GM19452 (cell line): ENCODE measurements at regions not wholly inside any gene's neighbourhood (a gene's known extent, or its start where the extent isn't known, plus 50 kb on each side); places are given as distances from the start of the nearest gene placed in this dataset.

Experiments used
- ATAC-seq: cut with Tn5 transposase; IDR thresholded peaks from one replicate; pipeline ENCODE4 v1.9.1; 2021; ENCODE audit not compliant: unreplicated experiment

DNA sequence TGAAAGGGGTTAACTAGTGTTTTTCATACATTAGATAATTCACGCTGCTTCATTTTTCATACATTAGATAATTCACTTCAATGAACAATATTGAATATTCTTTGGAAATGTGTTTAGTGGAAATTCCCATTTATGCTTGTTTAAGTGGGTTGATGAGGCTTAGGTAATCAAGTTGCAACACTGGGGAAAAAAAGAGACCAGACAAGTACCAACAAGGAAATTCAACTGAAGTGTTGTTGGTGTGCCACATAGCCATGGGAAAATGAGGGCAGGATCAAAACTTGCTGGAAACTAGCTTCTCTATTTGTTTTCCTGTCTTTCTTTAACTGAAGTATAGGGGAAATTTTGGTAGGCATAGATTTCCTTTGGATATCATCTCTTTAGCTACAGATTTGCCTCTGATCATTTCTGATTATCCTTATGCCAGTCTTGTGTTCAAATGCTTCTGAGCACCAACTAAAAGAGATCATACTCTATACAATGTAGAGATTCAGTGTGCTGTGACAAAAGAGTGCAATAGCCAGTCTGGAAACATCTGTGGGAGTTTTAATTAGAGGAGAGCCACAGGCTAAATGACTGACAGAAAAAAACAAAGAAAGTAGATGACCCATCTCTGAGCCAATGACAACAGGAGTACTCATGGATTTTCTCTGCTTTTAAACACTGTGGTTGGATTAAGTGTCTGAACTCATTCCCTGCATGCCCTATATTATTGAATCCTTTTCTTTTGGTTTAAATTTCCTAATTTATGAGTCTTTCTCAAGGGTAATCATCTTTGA, 67.6 kb upstream of the CTSC start:
- ATAC-seq = no peak

DNA sequence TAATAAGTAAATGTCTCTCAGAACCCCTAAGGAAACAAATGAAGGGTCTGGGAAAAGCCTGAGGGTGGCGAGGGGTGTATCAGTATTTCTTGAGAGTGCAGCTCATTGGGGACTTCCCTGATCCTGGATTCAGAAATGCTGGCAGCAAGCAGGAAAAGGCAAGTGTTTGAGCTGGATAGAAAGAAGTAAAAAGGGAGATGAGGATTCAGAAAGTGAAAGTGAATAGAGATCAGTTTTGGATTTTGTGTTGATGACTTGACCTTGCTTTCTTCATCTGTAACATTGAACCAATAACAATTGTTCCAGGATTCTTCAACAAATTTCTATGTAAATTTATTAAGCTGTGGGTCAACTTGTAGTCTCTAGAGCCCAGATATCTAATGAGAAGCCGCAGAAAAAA, 66.9 kb upstream of the CTSC start:
- no peak for ATAC-seq

DNA sequence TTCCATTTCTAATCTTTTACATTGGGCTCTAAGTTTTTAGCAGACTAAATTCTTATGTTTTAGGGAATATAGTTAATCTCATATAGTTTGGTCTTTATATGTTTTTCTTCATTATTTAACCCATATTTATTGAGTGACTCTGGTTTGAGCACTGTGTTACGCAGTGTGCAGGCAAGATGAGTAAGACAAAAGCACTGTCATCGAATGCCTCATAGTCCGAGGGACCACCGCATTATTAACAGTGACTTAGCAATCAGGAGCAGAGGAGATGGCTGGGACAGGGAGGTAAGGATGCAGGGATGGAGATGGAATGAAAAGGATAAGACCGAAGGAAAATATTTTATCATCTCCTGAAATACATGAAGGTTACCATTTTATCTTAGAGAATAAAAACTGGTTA, 65.2 kb upstream of the CTSC start:
- ATAC-seq = no peak

DNA sequence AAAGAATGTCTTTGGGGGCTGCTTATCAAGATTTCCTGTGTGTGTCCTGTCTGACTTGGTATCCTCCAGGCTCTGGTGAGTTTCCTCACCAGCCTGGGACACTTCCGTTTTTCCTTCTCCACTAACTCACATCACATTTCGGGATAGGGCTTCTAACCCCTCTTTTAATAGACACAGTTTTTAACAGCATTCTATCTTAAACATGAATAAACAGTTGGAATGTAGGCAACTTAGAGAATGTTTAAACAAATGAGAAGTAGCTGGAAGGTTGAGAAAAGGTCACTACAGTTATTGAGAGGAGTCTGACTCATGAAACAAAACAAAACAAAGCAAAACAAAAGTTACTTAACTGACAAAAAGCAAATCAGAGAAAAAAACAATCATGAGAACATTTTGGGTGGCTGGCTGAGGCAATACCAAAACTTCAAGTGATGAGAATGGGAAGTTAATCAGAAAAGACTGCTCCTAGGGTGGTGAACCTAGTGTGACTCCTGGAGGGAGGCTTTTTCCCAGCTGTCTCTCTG, 64.7 kb upstream of the CTSC start:
- ATAC-seq = no peak

DNA sequence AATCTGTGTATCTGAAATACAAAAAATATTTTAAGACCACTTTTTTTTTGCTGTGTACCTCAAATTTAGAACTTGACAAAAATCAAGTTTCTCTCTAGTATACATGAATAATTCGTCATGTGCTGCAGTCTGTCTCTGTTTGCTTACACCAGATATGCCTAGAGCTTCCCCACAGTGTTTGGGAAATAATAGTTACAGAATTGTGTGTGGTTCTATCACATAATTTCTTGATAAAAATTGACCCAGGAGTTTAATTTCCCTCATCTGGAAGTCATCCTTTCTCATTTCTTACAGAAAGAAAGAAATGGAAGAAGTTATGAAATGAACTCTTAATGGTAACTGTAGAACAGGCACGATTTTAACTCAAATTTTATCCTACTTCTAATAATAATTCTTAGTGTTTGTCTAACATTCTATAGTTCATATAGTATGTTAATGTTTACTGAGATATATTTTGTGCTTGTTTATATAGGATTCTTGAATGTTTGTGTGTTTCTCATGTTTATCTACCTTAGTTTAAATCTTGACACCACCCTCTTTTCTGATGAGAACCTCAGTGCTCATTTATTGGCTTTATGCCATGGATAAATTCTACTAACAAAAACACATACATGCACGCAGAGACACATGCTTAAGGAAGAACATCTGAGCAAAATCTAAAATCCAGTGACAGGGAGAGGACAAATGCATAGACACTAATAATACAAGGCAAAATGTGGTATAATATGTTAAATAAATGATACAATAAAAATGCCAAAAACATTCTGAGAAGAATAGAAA, 61.4 kb upstream of the CTSC start:
- ATAC-seq = no peak

DNA sequence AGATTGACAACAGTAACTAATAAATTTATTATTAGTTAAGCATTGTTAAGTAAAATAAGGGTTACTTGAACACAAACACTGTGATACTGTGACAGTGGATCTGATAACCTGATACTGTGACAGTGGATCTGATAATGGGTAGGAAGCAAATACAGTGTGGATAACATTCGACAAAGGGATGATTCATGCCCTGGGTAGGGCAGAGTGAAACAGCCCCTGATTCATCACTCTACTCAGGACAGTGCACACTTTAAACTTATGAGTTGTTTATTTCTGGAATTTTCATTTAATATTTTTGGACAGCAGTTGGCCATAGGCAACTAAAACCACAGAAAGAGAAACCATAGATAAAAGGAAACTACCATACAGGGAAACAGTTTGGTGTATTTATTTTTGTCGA, 60.8 kb upstream of the CTSC start:
- no peak for ATAC-seq

DNA sequence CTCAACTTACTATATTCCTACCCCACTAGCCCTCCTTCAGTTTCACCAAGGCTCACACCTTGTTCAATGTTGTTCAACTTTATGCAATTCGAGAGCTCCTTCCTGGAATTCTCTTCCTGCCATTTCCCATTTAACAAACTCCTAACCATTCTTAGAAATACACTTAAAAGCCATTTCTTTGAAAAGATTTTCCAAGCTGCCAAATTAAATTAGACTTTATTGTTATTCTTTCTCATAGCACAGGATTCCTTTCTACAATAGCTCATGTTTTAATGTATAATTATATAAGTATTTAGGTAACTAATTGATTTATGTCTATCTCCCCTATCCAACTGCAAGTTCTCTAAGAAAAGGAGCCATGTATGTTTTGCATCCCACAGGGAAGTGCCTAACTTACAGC, 52.7 kb upstream of the CTSC start:
- no peak for ATAC-seq

DNA sequence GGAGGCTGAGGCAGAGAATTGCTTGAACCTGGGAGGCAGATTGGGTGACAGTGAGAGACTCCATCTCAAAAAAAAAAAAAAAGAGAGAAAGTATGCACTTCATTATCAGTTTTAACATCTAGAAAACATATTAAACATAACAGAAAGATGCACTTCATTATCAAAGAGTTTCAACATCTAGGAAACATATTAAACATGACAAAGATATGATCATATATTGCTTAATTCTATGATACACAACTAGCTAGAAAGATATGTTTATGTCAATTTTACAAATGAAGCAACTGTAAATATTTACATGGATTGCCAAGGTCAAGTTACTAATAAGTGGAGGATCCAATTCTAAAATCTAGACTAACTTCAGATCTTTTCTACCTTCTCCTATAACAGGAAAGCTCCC, 50.4 kb upstream of the CTSC start:
- ATAC-seq = no peak
